GM20000 (cell line): ENCODE measurements at regions not wholly inside any gene's neighbourhood (a gene's known extent, or its start where the extent isn't known, plus 50 kb on each side); places are given as distances from the start of the nearest gene placed in this dataset.
"Not testable (repeated sequence)": the region's sequence is repeated elsewhere in the genome, so short reads cannot be mapped to it uniquely, and the experiment has no call there.

Experiments
- DNase-seq: peaks from one replicate; pipeline ENCODE4 v3.0.0; 2012; ENCODE audit warnings: low spot score
- CTCF ChIP-seq: IDR thresholded peaks from 2 replicates; pipeline ENCODE4 v1.5.1; 2012; ENCODE audit warnings: mild to moderate bottlenecking, control low read depth; ENCODE audit errors: extremely low read depth, missing control alignments

- DNase-seq = no peak
- no peak for TF ChIP-seq CTCF
These were observed 174.3 kb upstream of the KRR1 start for GRCh38 chr12:75685617-75686225.

GRCh38 chr12:75684678-75685616, 173.5 kb upstream of the KRR1 start:
- DNase-seq = no peak
- TF ChIP-seq CTCF = no peak

- DNase-seq = not testable (repeated sequence)
These were observed 172.7 kb upstream of the KRR1 start for GRCh38 chr12:75683995-75684586.

GRCh38 chr12:75683220-75683619, 171.8 kb upstream of the KRR1 start:
- TF ChIP-seq CTCF = no peak

GRCh38 chr12:75677522-75677921, 166.1 kb upstream of the KRR1 start:
- DNase-seq = no peak
- TF ChIP-seq CTCF = no peak

More at GRCh38 chr12:75683220-75683619, 171.8 kb upstream of the KRR1 start:
- no peak for DNase-seq

- DNase-seq = no peak
- no peak for TF ChIP-seq CTCF
These were observed 163.0 kb upstream of the KRR1 start for GRCh38 chr12:75674393-75674792.

GRCh38 chr12:75672200-75672599, 160.8 kb upstream of the KRR1 start:
- no peak for DNase-seq
- no peak for TF ChIP-seq CTCF
